Heart left ventricle (tissue), 13 donors: ENCODE measurements at regions not wholly inside any gene's neighbourhood (a gene's known extent, or its start where the extent isn't known, plus 50 kb on each side); places are given as distances from the start of the nearest gene placed in this dataset.

Source experiments
- POLR2A ChIP-seq, 2 donors: fragments of 450-650 bp; IDR thresholded peaks; one replicate each; pipeline ENCODE4 v1.6.1; 2017; ENCODE audit warnings: antibody characterized with exemption in 2 of 2, mild to moderate bottlenecking in 2 of 2, moderate library complexity in 2 of 2
- TF ChIP-seq, protein P1 (sequence below), 12 donors: fragments of 200-600 bp; sonication (generic) in 4 of 12; IDR thresholded peaks; one replicate each; pipeline versions ENCODE4 v1.5.0 to v1.8.0; 2018 to 2022; ENCODE audit warnings: antibody characterized with exemption in 12 of 12, mild to moderate bottlenecking in 5 of 12
- donor health status: ischemic (EF 13 %, LVEDD 7.1; RV severe dilation, severe dysfunction).
- donor health status: DM: no; HTN: yes; CAD: no.
- donor health status: DM: no; HTN: no; CAD: no.
- donor health status: ischemic (EF 25% LVEDD 6.9; RV normal size, moderate dysfunction).
- donor health status: ischemic (EF 25% LVEDD 5.7; RV mildly dilated, moderate dysfunction).
- donor health status: ischemic (EF 35%, LVEDD 5.7; RV mildly dilated, moderate dysfunction).
- donor health status: nonischemic (EF 11% LVEDD 7.7; RV severe dilation, severe dysfunction).
- donor health status: DM: yes; HTN: yes; CAD: no.
- donor health status: PGD.
- donor health status: ischemic (EF 29% LVEDD 5.4; RV normal size, mild dysfunction).
- donor health status: nonischemic (EF 23%, LVEDD 6.1; RV moderate dilation, normal function).

DNA sequence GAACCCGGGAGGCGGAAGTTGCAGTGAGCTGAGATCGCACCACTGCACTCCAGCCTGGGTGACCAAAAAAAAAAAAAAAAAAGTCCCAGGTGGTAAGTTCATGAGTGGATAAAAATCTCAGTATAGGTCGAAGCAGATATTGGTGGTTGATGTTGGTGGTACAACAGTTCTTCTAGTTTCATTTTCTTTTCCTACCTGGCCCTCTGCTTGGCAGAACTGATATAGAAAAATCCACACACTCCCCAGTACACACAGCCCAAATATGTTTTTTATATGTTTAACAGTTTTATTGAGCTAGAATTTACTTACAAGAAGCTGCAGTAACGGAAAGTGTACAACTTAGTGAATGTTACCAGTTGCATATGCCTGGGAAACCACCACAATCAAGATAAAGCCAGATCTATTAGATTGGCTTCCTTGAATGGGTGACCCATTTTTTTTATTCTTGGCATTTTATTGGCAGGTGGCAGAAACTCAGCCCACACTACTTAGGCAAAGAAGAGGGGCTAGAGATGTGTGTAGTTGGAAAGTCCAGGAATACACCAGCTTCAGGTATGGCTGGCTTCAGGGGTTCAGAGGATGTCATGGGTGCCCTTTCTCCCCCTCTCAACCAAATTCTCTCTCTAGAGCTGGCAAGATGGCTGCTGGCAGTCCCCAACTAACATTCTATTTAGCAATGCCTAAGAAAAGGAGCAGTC lies 118.3 kb upstream of the SLC25A33 start:
- TF ChIP-seq, protein P1, sequence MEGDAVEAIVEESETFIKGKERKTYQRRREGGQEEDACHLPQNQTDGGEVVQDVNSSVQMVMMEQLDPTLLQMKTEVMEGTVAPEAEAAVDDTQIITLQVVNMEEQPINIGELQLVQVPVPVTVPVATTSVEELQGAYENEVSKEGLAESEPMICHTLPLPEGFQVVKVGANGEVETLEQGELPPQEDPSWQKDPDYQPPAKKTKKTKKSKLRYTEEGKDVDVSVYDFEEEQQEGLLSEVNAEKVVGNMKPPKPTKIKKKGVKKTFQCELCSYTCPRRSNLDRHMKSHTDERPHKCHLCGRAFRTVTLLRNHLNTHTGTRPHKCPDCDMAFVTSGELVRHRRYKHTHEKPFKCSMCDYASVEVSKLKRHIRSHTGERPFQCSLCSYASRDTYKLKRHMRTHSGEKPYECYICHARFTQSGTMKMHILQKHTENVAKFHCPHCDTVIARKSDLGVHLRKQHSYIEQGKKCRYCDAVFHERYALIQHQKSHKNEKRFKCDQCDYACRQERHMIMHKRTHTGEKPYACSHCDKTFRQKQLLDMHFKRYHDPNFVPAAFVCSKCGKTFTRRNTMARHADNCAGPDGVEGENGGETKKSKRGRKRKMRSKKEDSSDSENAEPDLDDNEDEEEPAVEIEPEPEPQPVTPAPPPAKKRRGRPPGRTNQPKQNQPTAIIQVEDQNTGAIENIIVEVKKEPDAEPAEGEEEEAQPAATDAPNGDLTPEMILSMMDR (IDR thresholded peaks at IDR 0.05): no peak
- no peak for TF ChIP-seq POLR2A (IDR thresholded peaks at IDR 0.05)
